ENCODE measurements at regions not wholly inside any gene's neighbourhood (a gene's known extent, or its start where the extent isn't known, plus 50 kb on each side); places are given as distances from the start of the nearest gene placed in this dataset.

DNA sequence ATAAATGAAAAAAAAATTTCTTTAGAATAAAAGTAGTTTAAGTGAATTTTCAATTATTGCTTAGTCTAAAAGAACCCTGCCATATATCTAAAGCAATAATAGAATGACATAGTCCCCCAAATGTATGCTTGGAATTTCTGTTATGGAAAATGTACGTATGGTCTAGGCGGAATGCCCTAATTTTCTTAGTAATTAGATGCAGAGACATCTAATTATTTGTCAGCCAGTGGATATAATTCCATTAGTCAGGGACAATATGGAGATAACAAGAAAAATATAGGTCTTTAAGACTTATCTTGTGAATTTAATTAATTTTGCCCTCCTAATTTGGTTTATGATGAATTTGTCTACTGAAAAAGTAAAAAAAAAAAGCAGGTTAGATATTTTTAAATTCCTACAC, 460.9 kb upstream of the SOX11 start:
- no peak for DNase-seq
- WGBS, 2 donors = 58 to 79% methylated on average over 2 of the region's 2 CpGs
- Histone ChIP-seq H3K4me3 (no peak overlapping the region), H3K27ac (no peak overlapping the region), H3K27me3 (no peaks in the 10 kb centered on the region), H3K9me3 (no peaks in the 10 kb centered on the region), H3K4me1 (no peaks in the 10 kb centered on the region), H3K36me3 (no peaks in the 10 kb centered on the region)
- no peak for ATAC-seq
- FAIRE-seq = no peak
- TF ChIP-seq, protein P1, sequence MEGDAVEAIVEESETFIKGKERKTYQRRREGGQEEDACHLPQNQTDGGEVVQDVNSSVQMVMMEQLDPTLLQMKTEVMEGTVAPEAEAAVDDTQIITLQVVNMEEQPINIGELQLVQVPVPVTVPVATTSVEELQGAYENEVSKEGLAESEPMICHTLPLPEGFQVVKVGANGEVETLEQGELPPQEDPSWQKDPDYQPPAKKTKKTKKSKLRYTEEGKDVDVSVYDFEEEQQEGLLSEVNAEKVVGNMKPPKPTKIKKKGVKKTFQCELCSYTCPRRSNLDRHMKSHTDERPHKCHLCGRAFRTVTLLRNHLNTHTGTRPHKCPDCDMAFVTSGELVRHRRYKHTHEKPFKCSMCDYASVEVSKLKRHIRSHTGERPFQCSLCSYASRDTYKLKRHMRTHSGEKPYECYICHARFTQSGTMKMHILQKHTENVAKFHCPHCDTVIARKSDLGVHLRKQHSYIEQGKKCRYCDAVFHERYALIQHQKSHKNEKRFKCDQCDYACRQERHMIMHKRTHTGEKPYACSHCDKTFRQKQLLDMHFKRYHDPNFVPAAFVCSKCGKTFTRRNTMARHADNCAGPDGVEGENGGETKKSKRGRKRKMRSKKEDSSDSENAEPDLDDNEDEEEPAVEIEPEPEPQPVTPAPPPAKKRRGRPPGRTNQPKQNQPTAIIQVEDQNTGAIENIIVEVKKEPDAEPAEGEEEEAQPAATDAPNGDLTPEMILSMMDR (IDR thresholded peaks at IDR 0.05) = no peak
- intact Hi-C loops (cut with DNase I) = no loop called here

GRCh38 chr2:5234563-5234962, 457.6 kb upstream of the SOX11 start:
- no peak overlapping the region for H3K27ac ChIP-seq
- H3K36me3 ChIP-seq = no peaks in the 10 kb centered on the region
- DNase-seq = no peak
- H3K27me3 ChIP-seq = no peaks in the 10 kb centered on the region
- H3K4me1 ChIP-seq = no peaks in the 10 kb centered on the region
- H3K9me3 ChIP-seq = no peaks in the 10 kb centered on the region
- FAIRE-seq = no peak
- no peak overlapping the region for H3K4me3 ChIP-seq
- ATAC-seq = no peak
- TF ChIP-seq, protein P1 (IDR thresholded peaks at IDR 0.05) = no peak
- intact Hi-C loops (cut with DNase I) = no loop called here
- WGBS, 2 donors = 54 to 56% methylated on average over 2 of the region's 2 CpGs

GRCh38 chr2:5235701-5236100, 456.5 kb upstream of the SOX11 start:
- H3K36me3 ChIP-seq = no peaks in the 10 kb centered on the region
- DNase-seq = no peak
- H3K4me1 ChIP-seq = no peaks in the 10 kb centered on the region
- ATAC-seq = no peak
- no peak overlapping the region for H3K27ac ChIP-seq
- intact Hi-C loops (cut with DNase I) = no loop called here
- H3K4me3 ChIP-seq = no peak overlapping the region
- no peaks in the 10 kb centered on the region for H3K27me3 ChIP-seq
- TF ChIP-seq, protein P1 (IDR thresholded peaks at IDR 0.05) = no peak
- WGBS, 2 donors = 72 to 78% methylated on average over 9 of the region's 9 CpGs
- no peaks in the 10 kb centered on the region for H3K9me3 ChIP-seq
- FAIRE-seq = no peak

DNA sequence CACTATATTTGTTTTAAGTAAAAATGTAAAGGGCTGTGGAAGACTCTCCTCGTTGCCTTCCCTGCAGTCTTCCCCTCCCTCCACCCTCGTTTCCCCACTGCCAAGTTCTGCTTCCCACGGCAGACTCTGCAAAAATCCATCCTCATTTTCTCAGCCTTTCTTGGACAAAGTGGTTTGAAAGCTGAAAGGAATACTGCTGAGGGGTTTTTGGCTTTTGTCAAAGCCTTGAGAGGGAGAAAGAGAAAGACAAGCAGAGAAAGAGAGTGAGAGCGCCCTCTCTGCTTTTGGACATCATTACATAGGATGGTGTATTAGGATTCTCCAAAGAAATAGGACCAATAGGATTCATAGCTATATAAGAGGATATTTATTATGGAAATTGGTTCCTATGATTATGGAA, 455.9 kb upstream of the SOX11 start:
- intact Hi-C loops (cut with DNase I) = no loop called here
- no peak for DNase-seq

DNA sequence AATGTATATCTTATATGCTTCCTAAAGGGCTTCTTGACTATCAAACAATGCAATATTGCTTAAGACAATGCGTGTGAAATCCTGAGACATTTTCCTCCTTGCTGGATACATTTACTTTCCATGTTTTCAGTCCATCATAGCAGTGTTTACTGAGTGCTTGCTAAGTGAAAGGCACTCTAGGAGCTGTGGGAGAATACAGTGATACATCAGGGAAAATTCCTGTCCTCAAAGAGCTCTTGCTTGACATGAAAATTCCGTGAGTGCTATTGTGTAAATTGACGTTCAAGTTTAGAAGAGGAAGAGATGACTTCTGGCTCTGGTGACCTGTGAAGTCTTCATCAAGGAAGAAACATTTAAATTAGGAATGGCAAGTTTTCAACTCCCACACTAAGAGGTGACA, 449.4 kb upstream of the SOX11 start:
- Histone ChIP-seq H3K27ac (no peak overlapping the region), H3K4me3 (no peak overlapping the region), H3K4me1 (no peaks in the 10 kb centered on the region), H3K27me3 (no peaks in the 10 kb centered on the region), H3K36me3 (no peaks in the 10 kb centered on the region), H3K9me3 (no peaks in the 10 kb centered on the region)
- TF ChIP-seq, protein P1 (IDR thresholded peaks at IDR 0.05) = no peak
- intact Hi-C loops (cut with DNase I) = no loop called here
- 50 to 63% methylated on average over 3 of the region's 3 CpGs for WGBS, 2 donors
- FAIRE-seq (no peak), DNase-seq (no peak), ATAC-seq (no peak)

More for the DNA sequence above, 455.9 kb upstream of the SOX11 start:
- Histone ChIP-seq H3K27me3 (no peaks in the 10 kb centered on the region), H3K4me1 (no peaks in the 10 kb centered on the region), H3K9me3 (no peaks in the 10 kb centered on the region), H3K4me3 (no peak overlapping the region), H3K36me3 (no peaks in the 10 kb centered on the region), H3K27ac (no peak overlapping the region)
- WGBS, 2 donors = 35 to 46% methylated on average over 4 of the region's 4 CpGs
- no peak for FAIRE-seq
- ATAC-seq = no peak
- TF ChIP-seq, protein P1 (IDR thresholded peaks at IDR 0.05) = no peak

Data from pancreas (tissue), 10 donors.